CD4-positive, alpha-beta T cell (primary cell): ENCODE measurements at regions not wholly inside any gene's neighbourhood (a gene's known extent, or its start where the extent isn't known, plus 50 kb on each side); places are given as distances from the start of the nearest gene placed in this dataset.

ENCODE experiments used
- ATAC-seq: fragments of 200-7000 bp; cut with Tn5 transposase; one replicate; pipeline ENCODE4 v1.10.0; 2022; ENCODE audit warnings: mild to moderate bottlenecking; ENCODE audit not compliant: poor library complexity
- CTCF ChIA-PET: fragments of 350-600 bp; sonication (Branson Sonifier 250); formaldehyde crosslinking; loops from one replicate; lab custom pipeline; 2021; ENCODE audit warnings: antibody characterized with exemption, inconsistent platforms; lab: Charles Lee
- POLR2A ChIA-PET: fragments of 350-600 bp; sonication (Branson Sonifier 250); formaldehyde crosslinking; loops from one replicate; lab custom pipeline; 2021; ENCODE audit warnings: antibody characterized with exemption, inconsistent platforms; lab: Charles Lee
- DNase-seq, 14 experiments: peaks; one replicate each; pipeline ENCODE4 v3.0.0-alpha.2; 2013 to 2020; ENCODE audit warnings: mixed read lengths in 2 of 14
- H3K27ac ChIP-seq, 2 donors: one replicate each; pipeline versions ENCODE4 v1.5.1 to v1.7.0; 2013; ENCODE audit warnings: low read length in 2 of 2, low read depth in 1 of 2, mild to moderate bottlenecking in 1 of 2
- H3K27me3 ChIP-seq, 2 experiments: 1 replicate in 1 of 2; 2 replicates in 1 of 2; pipeline versions ENCODE4 v1.6.1 to v1.7.0; 2013; ENCODE audit warnings: low read length in 2 of 2, control low read depth in 1 of 2, mild to moderate bottlenecking in 1 of 2, moderate library complexity in 1 of 2; ENCODE audit not compliant: insufficient read depth in 2 of 2, control insufficient read depth in 1 of 2
- H3K36me3 ChIP-seq: one replicate; pipeline ENCODE4 v1.6.1; 2013; ENCODE audit warnings: low read length, control low read depth; ENCODE audit not compliant: insufficient read depth
- H3K4me1 ChIP-seq: one replicate; pipeline ENCODE4 v1.6.1; 2013; ENCODE audit warnings: low read length, control low read depth; ENCODE audit not compliant: insufficient read depth
- H3K4me3 ChIP-seq: one replicate; pipeline ENCODE4 v1.5.1; 2013; ENCODE audit warnings: mild to moderate bottlenecking, low read length, moderate library complexity
- H3K9me3 ChIP-seq, 2 experiments: 1 replicate in 1 of 2; 2 replicates in 1 of 2; pipeline versions ENCODE4 v1.6.1 to v1.7.0; 2013; ENCODE audit warnings: low read length in 2 of 2, mild to moderate bottlenecking in 2 of 2, control low read depth in 1 of 2, moderate library complexity in 1 of 2; ENCODE audit not compliant: control insufficient read depth in 1 of 2, insufficient read depth in 1 of 2
- H3K27ac Mint-ChIP-seq: one replicate; pipeline ENCODE4 v1.8.0; 2020; ENCODE audit warnings: mixed read lengths
- H3K27me3 Mint-ChIP-seq: one replicate; pipeline ENCODE4 v1.8.0; 2021; ENCODE audit warnings: mixed read lengths
- H3K36me3 Mint-ChIP-seq: one replicate; pipeline ENCODE4 v1.8.0; 2021; ENCODE audit warnings: low read depth, mixed read lengths
- H3K4me1 Mint-ChIP-seq: one replicate; pipeline ENCODE4 v1.8.0; 2021; ENCODE audit warnings: low read depth, mixed read lengths
- H3K4me3 Mint-ChIP-seq: one replicate; pipeline ENCODE4 v1.8.0; 2020; ENCODE audit warnings: mild to moderate bottlenecking, mixed read lengths
- H3K9me3 Mint-ChIP-seq: one replicate; pipeline ENCODE4 v1.8.0; 2020; ENCODE audit warnings: mixed read lengths
- intact Hi-C, 2 experiments: fragments of 100-400 bp; cut with DNase I in 1 of 2; cut with micrococcal nuclease in 1 of 2; formaldehyde crosslinking; loops; one replicate each; pipeline versions ENCODE4 v1.15.1 to v1.9.0; 2023 to 2025; cut with DNase I, micrococcal nuclease
- TF ChIP-seq, protein P1 (sequence below): fragments of 200-600 bp; IDR thresholded peaks from one replicate; pipeline ENCODE4 v1.8.0; 2022; ENCODE audit warnings: antibody characterized with exemption, mild to moderate bottlenecking

- H3K27me3 ChIP-seq: no peaks in the 10 kb centered on the region
- TF ChIP-seq, protein P1, sequence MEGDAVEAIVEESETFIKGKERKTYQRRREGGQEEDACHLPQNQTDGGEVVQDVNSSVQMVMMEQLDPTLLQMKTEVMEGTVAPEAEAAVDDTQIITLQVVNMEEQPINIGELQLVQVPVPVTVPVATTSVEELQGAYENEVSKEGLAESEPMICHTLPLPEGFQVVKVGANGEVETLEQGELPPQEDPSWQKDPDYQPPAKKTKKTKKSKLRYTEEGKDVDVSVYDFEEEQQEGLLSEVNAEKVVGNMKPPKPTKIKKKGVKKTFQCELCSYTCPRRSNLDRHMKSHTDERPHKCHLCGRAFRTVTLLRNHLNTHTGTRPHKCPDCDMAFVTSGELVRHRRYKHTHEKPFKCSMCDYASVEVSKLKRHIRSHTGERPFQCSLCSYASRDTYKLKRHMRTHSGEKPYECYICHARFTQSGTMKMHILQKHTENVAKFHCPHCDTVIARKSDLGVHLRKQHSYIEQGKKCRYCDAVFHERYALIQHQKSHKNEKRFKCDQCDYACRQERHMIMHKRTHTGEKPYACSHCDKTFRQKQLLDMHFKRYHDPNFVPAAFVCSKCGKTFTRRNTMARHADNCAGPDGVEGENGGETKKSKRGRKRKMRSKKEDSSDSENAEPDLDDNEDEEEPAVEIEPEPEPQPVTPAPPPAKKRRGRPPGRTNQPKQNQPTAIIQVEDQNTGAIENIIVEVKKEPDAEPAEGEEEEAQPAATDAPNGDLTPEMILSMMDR: no peak
- no peaks in the 10 kb centered on the region for H3K36me3 ChIP-seq
- H3K4me3 ChIP-seq: no peak overlapping the region
- no peaks in the 10 kb centered on the region for H3K36me3 Mint-ChIP-seq
- intact Hi-C loops: no loop called here
- H3K9me3 ChIP-seq: peaks cover 0 to 9% of the 10 kb centered on the region in 2 experiments
- H3K4me3 Mint-ChIP-seq: no peak overlapping the region
- H3K9me3 Mint-ChIP-seq: no peaks in the 10 kb centered on the region
- POLR2A ChIA-PET: no interaction called here
- peaks cover 11% of the 10 kb centered on the region for H3K27me3 Mint-ChIP-seq
- ATAC-seq (no peak), DNase-seq (no peak)
- H3K4me1 Mint-ChIP-seq: no peaks in the 10 kb centered on the region
- no peak overlapping the region for H3K27ac Mint-ChIP-seq
- no peak overlapping the region for H3K27ac ChIP-seq
- CTCF ChIA-PET: no interaction called here
- H3K4me1 ChIP-seq: no peaks in the 10 kb centered on the region
Observed at GRCh38 chr2:20515290-20516220, 68.7 kb downstream of the RHOB start.

DNA sequence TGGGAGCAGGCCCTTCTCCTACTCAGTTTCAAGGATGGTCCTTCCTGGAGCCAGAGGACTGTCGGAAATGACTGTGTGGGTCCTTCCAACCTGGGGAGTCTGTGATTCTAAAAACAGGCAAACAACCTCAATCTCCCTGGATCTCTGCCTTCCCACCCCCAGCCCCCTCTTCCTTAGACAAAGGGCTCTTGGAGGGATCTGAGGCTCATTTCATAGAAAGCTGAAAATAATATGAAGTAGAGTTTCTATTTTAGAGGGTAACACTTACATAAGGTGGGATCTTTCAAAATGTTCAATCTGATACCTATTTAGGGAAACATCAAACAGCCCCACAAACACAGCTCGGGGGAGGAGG lies 69.4 kb downstream of the RHOB start:
- no peak for DNase-seq
- intact Hi-C loops: no loop called here
- H3K36me3 ChIP-seq: no peaks in the 10 kb centered on the region
- H3K27ac Mint-ChIP-seq: no peak overlapping the region
- H3K27ac ChIP-seq: no peak overlapping the region
- no peak for ATAC-seq
- H3K4me3 Mint-ChIP-seq: no peak overlapping the region
- H3K27me3 ChIP-seq: no peaks in the 10 kb centered on the region
- no peaks in the 10 kb centered on the region for H3K4me1 ChIP-seq
- peaks cover 9% of the 10 kb centered on the region for H3K27me3 Mint-ChIP-seq
- no peak overlapping the region for H3K4me3 ChIP-seq
- CTCF ChIA-PET: no interaction called here
- H3K36me3 Mint-ChIP-seq: no peaks in the 10 kb centered on the region
- TF ChIP-seq, protein P1: no peak
- peaks cover 0 to 9% of the 10 kb centered on the region in 2 experiments for H3K9me3 ChIP-seq
- POLR2A ChIA-PET: no interaction called here
- H3K4me1 Mint-ChIP-seq: no peaks in the 10 kb centered on the region
- H3K9me3 Mint-ChIP-seq: no peaks in the 10 kb centered on the region

DNA sequence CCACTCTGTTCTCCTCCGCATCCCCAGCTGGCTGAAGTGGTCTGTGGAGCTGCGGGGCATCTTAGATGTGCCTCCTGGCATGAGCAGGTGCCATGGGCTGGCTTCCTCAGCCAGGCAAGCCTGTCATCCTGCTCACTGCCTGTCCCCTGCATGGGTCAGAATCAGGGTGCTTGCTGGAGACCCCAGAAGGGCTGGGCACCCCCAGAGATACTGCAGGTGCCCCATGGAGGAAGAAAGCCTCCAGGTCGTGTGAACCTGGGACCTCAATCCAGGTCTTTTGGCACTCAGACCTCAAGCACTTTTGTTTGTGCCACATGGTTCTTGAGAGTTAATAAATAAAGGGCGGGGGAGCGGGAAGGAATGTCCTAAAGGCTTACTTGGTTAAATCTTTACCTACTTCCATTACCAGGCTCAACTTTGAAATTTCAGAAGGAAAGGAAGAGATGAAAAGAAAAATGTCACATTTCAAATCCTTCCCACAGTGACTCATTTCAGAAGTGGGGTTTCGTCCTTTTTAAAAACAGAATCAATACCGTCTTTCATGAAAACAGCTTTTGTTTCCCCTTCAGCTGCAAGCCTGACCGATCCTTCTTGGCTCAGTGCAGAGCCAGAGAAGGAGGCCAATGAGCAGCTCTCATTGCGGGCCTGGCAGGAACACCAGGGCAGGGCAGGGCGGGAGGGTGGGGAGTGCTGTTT lies 69.9 kb downstream of the RHOB start:
- H3K9me3 ChIP-seq: peaks cover 0 to 9% of the 10 kb centered on the region in 2 experiments
- peaks cover 9% of the 10 kb centered on the region for H3K27me3 Mint-ChIP-seq
- H3K4me1 ChIP-seq: no peaks in the 10 kb centered on the region
- no peak for ATAC-seq
- no peak overlapping the region for H3K4me3 ChIP-seq
- no peak overlapping the region for H3K4me3 Mint-ChIP-seq
- H3K27ac ChIP-seq: no peak overlapping the region
- H3K27me3 ChIP-seq: no peaks in the 10 kb centered on the region
- TF ChIP-seq, protein P1: no peak
- intact Hi-C loops: no loop called here
- no peaks in the 10 kb centered on the region for H3K9me3 Mint-ChIP-seq
- H3K36me3 ChIP-seq: no peaks in the 10 kb centered on the region
- H3K27ac Mint-ChIP-seq: no peak overlapping the region
- no peaks in the 10 kb centered on the region for H3K36me3 Mint-ChIP-seq
- ChIA-PET CTCF (no interaction called here), POLR2A (no interaction called here)
- H3K4me1 Mint-ChIP-seq: no peaks in the 10 kb centered on the region
- no peak for DNase-seq
